ENCODE measurements at regions not wholly inside any gene's neighbourhood (a gene's known extent, or its start where the extent isn't known, plus 50 kb on each side); places are given as distances from the start of the nearest gene placed in this dataset.

DNA sequence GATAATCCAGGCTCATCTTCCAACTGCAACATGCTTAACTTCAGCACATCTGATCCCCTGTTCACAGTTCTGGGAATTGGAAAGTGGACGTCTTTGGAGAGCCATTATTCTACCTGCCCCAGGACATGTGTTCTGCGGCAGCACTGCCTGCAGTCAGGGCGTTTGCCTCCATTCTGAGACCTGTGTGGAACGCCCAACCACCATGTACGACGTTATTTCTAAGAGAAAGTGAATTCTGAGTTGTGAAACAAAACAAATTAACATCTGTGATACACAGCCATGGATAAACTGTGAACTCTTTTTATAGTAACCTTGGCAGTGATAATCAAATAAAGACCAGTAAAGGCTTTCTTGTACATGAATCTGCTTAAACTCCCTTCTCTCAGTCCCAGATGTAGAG lies 195.8 kb downstream of the AASDH start:
- H3K79me1 ChIP-seq (ENCODE audit: insufficient read depth, low read depth, low read length, poor library complexity, severe bottlenecking) = no peaks in the 10 kb centered on the region
- no peak overlapping the region for H4K5ac ChIP-seq (ENCODE audit: insufficient read length, low read depth, low read length)
- H3K27ac ChIP-seq (ENCODE audit: insufficient read length, low read depth, low read length) = no peak overlapping the region
- no peaks in the 10 kb centered on the region; the same call in 1 of the 2 replicates for H3K4me1 ChIP-seq (ENCODE audit: insufficient read depth, low read length)
- H3K9me3 ChIP-seq (ENCODE audit: control insufficient read depth, low read depth, low read length) = no peaks in the 10 kb centered on the region
- H3K4me1 Mint-ChIP-seq = peaks cover 8 to 12% of the 10 kb centered on the region in 2 experiments
- no peaks in the 10 kb centered on the region for H4K20me1 ChIP-seq (ENCODE audit: control insufficient read depth, insufficient read depth, insufficient read length)
- H2AFZ ChIP-seq (ENCODE audit: low read length) = no peak overlapping the region
- no CpG with 5 or more reads among the region's 6 CpGs for WGBS (ENCODE audit: extremely low coverage, insufficient read length, low lambda C conversion rate)
- no peak overlapping the region for H3K56ac ChIP-seq (ENCODE audit: insufficient read length, low read depth, low read length)
- no peaks in the 10 kb centered on the region for H3K79me2 ChIP-seq (ENCODE audit: insufficient read depth, low read length)
- no peak overlapping the region for H3K4me2 ChIP-seq (ENCODE audit: insufficient read depth, insufficient read length, low read length)
- TF ChIP-seq, protein P1, sequence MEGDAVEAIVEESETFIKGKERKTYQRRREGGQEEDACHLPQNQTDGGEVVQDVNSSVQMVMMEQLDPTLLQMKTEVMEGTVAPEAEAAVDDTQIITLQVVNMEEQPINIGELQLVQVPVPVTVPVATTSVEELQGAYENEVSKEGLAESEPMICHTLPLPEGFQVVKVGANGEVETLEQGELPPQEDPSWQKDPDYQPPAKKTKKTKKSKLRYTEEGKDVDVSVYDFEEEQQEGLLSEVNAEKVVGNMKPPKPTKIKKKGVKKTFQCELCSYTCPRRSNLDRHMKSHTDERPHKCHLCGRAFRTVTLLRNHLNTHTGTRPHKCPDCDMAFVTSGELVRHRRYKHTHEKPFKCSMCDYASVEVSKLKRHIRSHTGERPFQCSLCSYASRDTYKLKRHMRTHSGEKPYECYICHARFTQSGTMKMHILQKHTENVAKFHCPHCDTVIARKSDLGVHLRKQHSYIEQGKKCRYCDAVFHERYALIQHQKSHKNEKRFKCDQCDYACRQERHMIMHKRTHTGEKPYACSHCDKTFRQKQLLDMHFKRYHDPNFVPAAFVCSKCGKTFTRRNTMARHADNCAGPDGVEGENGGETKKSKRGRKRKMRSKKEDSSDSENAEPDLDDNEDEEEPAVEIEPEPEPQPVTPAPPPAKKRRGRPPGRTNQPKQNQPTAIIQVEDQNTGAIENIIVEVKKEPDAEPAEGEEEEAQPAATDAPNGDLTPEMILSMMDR (conservative IDR thresholded peaks at IDR 0.05) = no peak
- no peak overlapping the region for H3K4ac ChIP-seq (ENCODE audit: low read depth, low read length)
- no peak overlapping the region for H3K9ac ChIP-seq (ENCODE audit: extremely low read depth, insufficient read length, low read length)
- H3K36me3 Mint-ChIP-seq (ENCODE audit: insufficient read depth in 1 of 3, low read depth in 3 of 3) = peaks cover 12 to 25% (median 13%) of the 10 kb centered on the region in 3 experiments
- no peak overlapping the region; a peak in 1 of 5 replicates for H3K4me3 Mint-ChIP-seq
- no peak overlapping the region for H4K91ac ChIP-seq (ENCODE audit: insufficient read length, low read depth, low read length)
- H2BK15ac ChIP-seq (ENCODE audit: low read depth, low read length) = no peak overlapping the region
- H2BK20ac ChIP-seq (ENCODE audit: low read depth, low read length, poor library complexity, severe bottlenecking) = no peak overlapping the region
- no peak overlapping the region for H2BK12ac ChIP-seq (ENCODE audit: insufficient read length, low read depth, low read length)
- H3K9me3 Mint-ChIP-seq = peaks cover 12 to 14% of the 10 kb centered on the region in 2 experiments; a peak in 4 of 5 replicates
- no peaks in the 10 kb centered on the region for H3K27me3 ChIP-seq (ENCODE audit: insufficient read depth, low read length)
- H3K23me2 ChIP-seq (ENCODE audit: insufficient read length, low read depth, low read length, poor library complexity, severe bottlenecking) = no peaks in the 10 kb centered on the region
- no peak overlapping the region for H3K18ac ChIP-seq (ENCODE audit: insufficient read length, low read depth, low read length)
- no peak overlapping the region for H2BK120ac ChIP-seq (ENCODE audit: low read depth, low read length, poor library complexity, severe bottlenecking)
- H3K27ac Mint-ChIP-seq = no peak overlapping the region
- no peak overlapping the region for H4K8ac ChIP-seq (replicated peaks; ENCODE audit: insufficient read length, low read depth, low read length)
- no peak overlapping the region for H2BK5ac ChIP-seq (ENCODE audit: insufficient read length, low read length)
- no peak for DNase-seq
- H2AK5ac ChIP-seq (ENCODE audit: insufficient read length, low read length) = no peak overlapping the region
- no peak overlapping the region for H3T11ph ChIP-seq (ENCODE audit: low read length)
- no peak overlapping the region for H3K14ac ChIP-seq (ENCODE audit: insufficient read depth, low read length)
- H3K27me3 Mint-ChIP-seq (ENCODE audit: low read depth) = no peaks in the 10 kb centered on the region
- H3K23ac ChIP-seq (ENCODE audit: insufficient read length, low read depth, low read length) = no peak overlapping the region

Measured in H9 (cell line).